ENCODE measurements at regions not wholly inside any gene's neighbourhood (a gene's known extent, or its start where the extent isn't known, plus 50 kb on each side); places are given as distances from the start of the nearest gene placed in this dataset.

DNA sequence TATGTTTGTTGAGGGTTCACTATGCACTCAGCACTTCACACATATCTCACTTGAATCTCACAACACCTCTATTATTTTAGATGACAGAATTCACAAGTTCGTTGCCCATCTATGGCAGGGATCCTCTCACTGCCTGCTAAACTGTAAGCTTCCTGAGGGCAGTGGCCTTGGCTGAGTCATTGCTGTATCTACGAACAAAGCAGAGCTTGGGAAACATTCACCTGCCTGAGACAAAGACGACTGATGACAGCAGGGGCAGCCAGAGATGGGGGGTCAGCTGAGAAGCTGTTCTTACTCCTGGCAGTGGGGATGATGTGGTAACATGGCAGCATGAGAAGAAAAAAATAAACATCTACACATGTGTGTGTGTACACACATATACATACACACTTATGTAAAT lies 125.5 kb upstream of the NMNAT3 start:
- Histone ChIP-seq H3K36me3 (replicated peaks; ENCODE audit: insufficient read depth, low read length) (no peaks in the 10 kb centered on the region), H3F3A (ENCODE audit: insufficient read depth, low read length) (no peaks in the 10 kb centered on the region), H3K4me2 (ENCODE audit: low read depth, low read length) (no peak overlapping the region), H3K4me1 (ENCODE audit: low read length) (no peaks in the 10 kb centered on the region), H3K9ac (ENCODE audit: low read length) (no peak overlapping the region), H3K9me3 (replicated peaks; ENCODE audit: insufficient read depth, low read length) (no peaks in the 10 kb centered on the region), H3K27me3 (replicated peaks; ENCODE audit: insufficient read depth, low read length) (no peaks in the 10 kb centered on the region), H2AFZ (ENCODE audit: low read length) (no peak overlapping the region), H3K79me2 (ENCODE audit: low read length) (no peaks in the 10 kb centered on the region), H4K20me1 (ENCODE audit: insufficient read depth, low read length) (no peaks in the 10 kb centered on the region), H3K9me2 (replicated peaks; ENCODE audit: insufficient read depth, low read length) (no peaks in the 10 kb centered on the region), H3K27ac (ENCODE audit: low read length) (no peak overlapping the region), H3K4me3 (ENCODE audit: low read length) (no peak overlapping the region)
- TF ChIP-seq, protein P1, sequence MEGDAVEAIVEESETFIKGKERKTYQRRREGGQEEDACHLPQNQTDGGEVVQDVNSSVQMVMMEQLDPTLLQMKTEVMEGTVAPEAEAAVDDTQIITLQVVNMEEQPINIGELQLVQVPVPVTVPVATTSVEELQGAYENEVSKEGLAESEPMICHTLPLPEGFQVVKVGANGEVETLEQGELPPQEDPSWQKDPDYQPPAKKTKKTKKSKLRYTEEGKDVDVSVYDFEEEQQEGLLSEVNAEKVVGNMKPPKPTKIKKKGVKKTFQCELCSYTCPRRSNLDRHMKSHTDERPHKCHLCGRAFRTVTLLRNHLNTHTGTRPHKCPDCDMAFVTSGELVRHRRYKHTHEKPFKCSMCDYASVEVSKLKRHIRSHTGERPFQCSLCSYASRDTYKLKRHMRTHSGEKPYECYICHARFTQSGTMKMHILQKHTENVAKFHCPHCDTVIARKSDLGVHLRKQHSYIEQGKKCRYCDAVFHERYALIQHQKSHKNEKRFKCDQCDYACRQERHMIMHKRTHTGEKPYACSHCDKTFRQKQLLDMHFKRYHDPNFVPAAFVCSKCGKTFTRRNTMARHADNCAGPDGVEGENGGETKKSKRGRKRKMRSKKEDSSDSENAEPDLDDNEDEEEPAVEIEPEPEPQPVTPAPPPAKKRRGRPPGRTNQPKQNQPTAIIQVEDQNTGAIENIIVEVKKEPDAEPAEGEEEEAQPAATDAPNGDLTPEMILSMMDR (IDR thresholded peaks at IDR 0.05; ENCODE audit: low read length), result no peak
- no peak for TF ChIP-seq EZH2phosphoT487 (IDR thresholded peaks at IDR 0.05; ENCODE audit: low read length)
- no peak for TF ChIP-seq EZH2 (optimal IDR thresholded peaks at IDR 0.05; ENCODE audit: low read depth, low read length)
- no peak for DNase-seq

DNA sequence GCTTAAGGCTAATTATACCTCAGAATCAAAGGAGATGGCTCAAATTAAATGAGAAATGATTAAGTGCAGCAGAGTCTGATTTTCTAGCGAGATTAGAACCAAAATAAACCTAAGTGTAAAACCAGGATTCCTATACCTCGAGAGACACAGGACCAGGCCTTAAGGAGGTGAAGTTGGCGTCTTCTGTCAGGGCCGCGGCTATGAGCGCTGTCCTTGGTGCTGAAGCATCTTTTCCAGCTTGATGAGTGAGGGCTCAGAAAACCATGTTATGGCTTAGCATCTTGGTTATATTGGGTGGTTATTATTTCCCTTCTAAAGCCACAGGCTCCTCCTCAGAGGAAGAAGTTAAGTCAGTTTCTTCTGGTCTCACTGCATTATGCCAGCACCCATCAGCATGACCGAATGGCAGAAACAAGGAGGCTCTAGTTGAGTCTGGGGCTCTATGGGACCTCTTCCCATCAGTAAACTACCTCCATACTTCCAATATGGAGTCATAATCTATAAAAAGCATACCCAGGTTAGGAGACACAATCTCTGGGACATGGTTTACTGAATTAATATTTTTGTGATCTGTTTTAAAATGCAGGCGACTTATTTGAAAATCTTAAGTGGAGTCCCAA lies 120.1 kb upstream of the NMNAT3 start:
- Histone ChIP-seq H3K27me3 (replicated peaks; ENCODE audit: insufficient read depth, low read length) (no peaks in the 10 kb centered on the region), H2AFZ (ENCODE audit: low read length) (no peak overlapping the region), H3K36me3 (replicated peaks; ENCODE audit: insufficient read depth, low read length) (no peaks in the 10 kb centered on the region), H3K9me3 (replicated peaks; ENCODE audit: insufficient read depth, low read length) (no peaks in the 10 kb centered on the region), H3F3A (ENCODE audit: insufficient read depth, low read length) (no peaks in the 10 kb centered on the region), H3K4me2 (ENCODE audit: low read depth, low read length) (no peak overlapping the region), H3K4me3 (ENCODE audit: low read length) (no peak overlapping the region), H3K27ac (ENCODE audit: low read length) (no peak overlapping the region), H3K9me2 (replicated peaks; ENCODE audit: insufficient read depth, low read length) (no peaks in the 10 kb centered on the region), H4K20me1 (ENCODE audit: insufficient read depth, low read length) (no peaks in the 10 kb centered on the region), H3K9ac (ENCODE audit: low read length) (no peak overlapping the region), H3K79me2 (ENCODE audit: low read length) (no peaks in the 10 kb centered on the region), H3K4me1 (ENCODE audit: low read length) (no peaks in the 10 kb centered on the region)
- DNase-seq, result peak; percentile 23
- TF ChIP-seq, protein P1 (IDR thresholded peaks at IDR 0.05; ENCODE audit: low read length), result no peak
- no peak for TF ChIP-seq EZH2 (optimal IDR thresholded peaks at IDR 0.05; ENCODE audit: low read depth, low read length)
- no peak for TF ChIP-seq EZH2phosphoT487 (IDR thresholded peaks at IDR 0.05; ENCODE audit: low read length)

DNA sequence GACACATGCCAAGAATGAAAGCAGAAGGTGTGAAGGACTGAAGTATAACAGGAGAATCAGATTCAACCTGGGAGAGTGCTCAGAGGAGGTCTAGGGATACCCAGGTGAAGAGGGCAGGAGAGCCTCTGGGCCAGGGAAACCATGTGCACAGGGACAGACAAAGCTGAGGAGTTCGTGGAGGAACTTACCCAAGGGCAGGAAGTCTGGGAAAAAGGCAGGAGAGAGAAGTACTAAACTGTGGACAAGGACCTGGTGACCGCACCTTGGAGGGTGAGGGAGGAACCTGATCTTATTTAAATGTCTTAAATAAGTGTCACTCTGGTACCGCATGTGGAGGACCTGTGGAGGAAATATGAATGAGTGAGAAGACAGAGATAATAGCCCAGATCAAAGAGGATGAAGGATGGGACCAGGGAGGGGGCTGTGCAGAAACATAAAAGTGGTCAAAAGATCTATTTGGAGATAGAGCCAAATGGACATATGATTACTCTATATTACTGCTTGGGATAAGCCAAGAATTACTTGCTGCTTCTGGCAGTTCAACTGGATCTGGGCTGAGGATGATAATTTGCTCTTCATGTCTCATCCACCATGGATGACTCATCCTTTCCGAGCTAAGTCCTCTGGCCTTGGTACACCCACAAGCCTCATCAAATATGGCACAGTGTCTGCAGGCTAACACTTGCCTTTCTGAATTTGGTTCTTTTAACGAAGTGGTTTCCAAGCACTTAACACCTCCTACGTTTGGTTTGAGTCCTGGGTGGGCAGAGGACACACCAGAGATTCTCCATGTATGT lies 116.9 kb upstream of the NMNAT3 start:
- H3K36me3 ChIP-seq (replicated peaks; ENCODE audit: insufficient read depth, low read length), result no peaks in the 10 kb centered on the region
- no peaks in the 10 kb centered on the region for H3K79me2 ChIP-seq (ENCODE audit: low read length)
- no peaks in the 10 kb centered on the region for H3K9me3 ChIP-seq (replicated peaks; ENCODE audit: insufficient read depth, low read length)
- H2AFZ ChIP-seq (ENCODE audit: low read length), result no peak overlapping the region
- H3K27ac ChIP-seq (ENCODE audit: low read length), result no peak overlapping the region
- no peak overlapping the region for H3K4me3 ChIP-seq (ENCODE audit: low read length)
- no peak overlapping the region for H3K9ac ChIP-seq (ENCODE audit: low read length)
- H3K9me2 ChIP-seq (replicated peaks; ENCODE audit: insufficient read depth, low read length), result no peaks in the 10 kb centered on the region
- DNase-seq, result no peak
- no peaks in the 10 kb centered on the region for H3K27me3 ChIP-seq (replicated peaks; ENCODE audit: insufficient read depth, low read length)
- H3F3A ChIP-seq (ENCODE audit: insufficient read depth, low read length), result no peaks in the 10 kb centered on the region
- H3K4me2 ChIP-seq (ENCODE audit: low read depth, low read length), result no peak overlapping the region
- TF ChIP-seq EZH2 (optimal IDR thresholded peaks at IDR 0.05; ENCODE audit: low read depth, low read length) (no peak), EZH2phosphoT487 (IDR thresholded peaks at IDR 0.05; ENCODE audit: low read length) (no peak)
- TF ChIP-seq, protein P1 (IDR thresholded peaks at IDR 0.05; ENCODE audit: low read length), result no peak
- no peaks in the 10 kb centered on the region for H4K20me1 ChIP-seq (ENCODE audit: insufficient read depth, low read length)
- H3K4me1 ChIP-seq (ENCODE audit: low read length), result no peaks in the 10 kb centered on the region

Measured in MM.1S (cell line).